ENCODE measurements at regions not wholly inside any gene's neighbourhood (a gene's known extent, or its start where the extent isn't known, plus 50 kb on each side); places are given as distances from the start of the nearest gene placed in this dataset.

DNA sequence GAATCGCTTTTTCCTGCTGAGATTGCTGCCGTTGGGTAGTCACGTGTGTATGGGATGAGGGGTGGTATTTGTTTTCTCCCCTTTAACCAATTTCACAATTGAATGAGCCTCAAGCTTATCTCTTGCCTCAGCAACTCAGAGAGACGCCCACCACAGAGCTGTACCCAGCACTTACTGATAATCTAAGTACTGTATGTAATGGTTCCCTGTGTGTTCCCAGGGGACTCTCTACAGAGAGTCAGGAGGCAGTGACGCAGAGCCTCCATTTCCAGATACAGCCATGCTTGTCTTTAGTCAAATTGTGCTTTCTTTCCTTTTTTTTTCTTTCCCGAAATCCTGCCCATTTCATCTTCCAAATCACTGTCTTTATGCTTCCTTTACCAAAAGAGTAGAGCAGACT, 1102.1 kb upstream of the KLHL29 start:
- TF ChIP-seq, protein P1, sequence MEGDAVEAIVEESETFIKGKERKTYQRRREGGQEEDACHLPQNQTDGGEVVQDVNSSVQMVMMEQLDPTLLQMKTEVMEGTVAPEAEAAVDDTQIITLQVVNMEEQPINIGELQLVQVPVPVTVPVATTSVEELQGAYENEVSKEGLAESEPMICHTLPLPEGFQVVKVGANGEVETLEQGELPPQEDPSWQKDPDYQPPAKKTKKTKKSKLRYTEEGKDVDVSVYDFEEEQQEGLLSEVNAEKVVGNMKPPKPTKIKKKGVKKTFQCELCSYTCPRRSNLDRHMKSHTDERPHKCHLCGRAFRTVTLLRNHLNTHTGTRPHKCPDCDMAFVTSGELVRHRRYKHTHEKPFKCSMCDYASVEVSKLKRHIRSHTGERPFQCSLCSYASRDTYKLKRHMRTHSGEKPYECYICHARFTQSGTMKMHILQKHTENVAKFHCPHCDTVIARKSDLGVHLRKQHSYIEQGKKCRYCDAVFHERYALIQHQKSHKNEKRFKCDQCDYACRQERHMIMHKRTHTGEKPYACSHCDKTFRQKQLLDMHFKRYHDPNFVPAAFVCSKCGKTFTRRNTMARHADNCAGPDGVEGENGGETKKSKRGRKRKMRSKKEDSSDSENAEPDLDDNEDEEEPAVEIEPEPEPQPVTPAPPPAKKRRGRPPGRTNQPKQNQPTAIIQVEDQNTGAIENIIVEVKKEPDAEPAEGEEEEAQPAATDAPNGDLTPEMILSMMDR (IDR thresholded peaks at IDR 0.05 in 4 of 5, conservative IDR thresholded peaks at IDR 0.05 in 1 of 5) = no peak
- no peak for TF ChIP-seq POLR2A (IDR thresholded peaks at IDR 0.05)

Measured in gastrocnemius medialis (tissue), 4 donors.